Urothelium cell line (cell line): ENCODE measurements at regions not wholly inside any gene's neighbourhood (a gene's known extent, or its start where the extent isn't known, plus 50 kb on each side); places are given as distances from the start of the nearest gene placed in this dataset.
"Not testable (repeated sequence)": the region's sequence is repeated elsewhere in the genome, so short reads cannot be mapped to it uniquely, and the experiment has no call there.

Experiments
- DNase-seq: peaks from one replicate; pipeline ENCODE4 v3.0.0; 2011; ENCODE audit warnings: low spot score, mixed read lengths
- FAIRE-seq: peaks from 2 replicates; lab custom pipeline; 2011; peaks lifted over from hg19 to GRCh38; lab: Jason Lieb, UNC

DNA sequence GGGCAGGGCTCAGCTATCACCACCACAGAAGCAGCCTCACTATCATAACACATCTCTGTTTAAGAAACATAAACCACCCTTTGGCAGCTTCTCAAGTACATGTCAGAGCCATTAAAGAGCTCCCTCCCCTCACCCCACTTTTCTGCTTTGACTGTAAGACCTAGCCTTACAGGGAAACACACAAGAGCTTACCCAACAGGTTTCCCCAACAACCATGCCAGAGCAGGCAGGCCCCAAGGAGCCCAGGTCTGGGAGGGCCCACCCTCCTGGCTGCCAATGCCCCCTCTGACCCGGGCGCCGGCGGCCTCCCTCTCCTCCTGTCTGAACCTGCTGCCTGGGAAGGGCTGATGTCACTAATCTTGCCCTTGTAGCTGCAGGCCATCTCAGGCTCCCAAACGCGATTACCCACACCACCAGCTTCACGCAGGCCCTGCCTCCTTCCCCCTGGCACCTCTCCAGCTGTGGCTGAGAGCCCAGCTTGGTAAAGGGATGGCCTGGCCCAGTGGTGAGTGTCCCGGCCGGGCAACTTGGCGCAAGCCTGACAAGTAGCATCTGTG is 402.0 kb downstream of the MAFB start:
- DNase-seq, result no peak
- FAIRE-seq, result no peak

DNA sequence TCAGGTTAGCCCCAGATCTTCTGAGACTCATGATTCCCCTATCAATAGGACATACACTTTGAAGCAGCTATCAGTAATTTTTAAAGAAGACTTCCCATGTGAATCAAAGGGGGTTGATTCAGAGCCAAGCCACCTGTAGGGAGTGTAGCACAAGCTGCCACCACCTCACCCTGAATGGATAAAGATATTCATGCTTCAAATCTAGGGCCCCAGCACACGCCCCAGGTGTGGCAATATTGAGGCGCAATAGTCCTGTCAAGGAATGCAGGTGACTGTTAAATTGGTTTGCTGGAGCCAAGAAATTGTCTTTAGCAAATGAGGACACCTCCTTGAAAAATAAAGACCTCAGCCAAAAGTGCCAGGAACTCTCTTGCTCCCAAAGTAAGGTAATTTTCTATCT is 404.4 kb downstream of the MAFB start:
- no peak for FAIRE-seq

GRCh38 chr20:40283689-40284088 is 405.3 kb downstream of the MAFB start:
- no peak for DNase-seq
- FAIRE-seq, result no peak

More for the DNA sequence above, 404.4 kb downstream of the MAFB start:
- DNase-seq, result no peak

DNA sequence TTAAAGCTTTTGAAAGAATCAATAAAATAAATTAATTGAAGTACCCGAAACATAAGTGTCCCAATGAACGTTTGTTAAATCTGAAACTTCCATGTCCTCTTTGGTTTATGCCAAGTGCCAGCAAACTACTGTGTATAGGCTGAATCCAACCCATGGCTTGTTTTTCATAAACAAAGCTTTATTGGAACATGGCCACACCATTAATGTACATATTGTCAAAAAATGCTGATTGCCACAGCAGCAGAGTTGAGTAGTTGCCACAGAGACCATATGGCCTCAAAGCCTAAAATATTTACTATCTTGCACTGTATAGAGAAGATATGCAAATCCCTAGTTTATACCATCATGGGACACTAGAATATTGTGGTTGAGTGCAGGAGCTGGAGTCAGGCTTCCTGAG is 406.1 kb downstream of the MAFB start:
- FAIRE-seq, result no peak
- no peak for DNase-seq

DNA sequence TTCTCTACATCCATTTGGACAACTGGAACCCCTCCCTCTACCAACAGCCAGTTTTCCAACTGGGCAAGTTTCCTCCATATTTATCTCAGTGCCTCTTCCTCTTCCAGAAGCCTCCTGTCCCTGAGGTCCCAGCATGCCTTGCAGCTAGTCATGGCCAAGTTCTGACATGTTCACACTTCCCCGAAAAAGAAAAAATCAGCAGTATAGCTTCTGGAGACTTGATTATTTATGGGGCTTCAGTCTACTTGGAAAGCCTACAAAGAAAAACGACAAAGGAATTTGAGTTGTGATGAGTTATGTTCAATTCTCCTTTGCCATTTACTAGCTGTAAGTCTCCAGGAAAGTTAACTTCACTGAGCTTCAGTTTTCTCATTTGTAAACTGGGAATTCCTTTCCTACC is 406.5 kb downstream of the MAFB start:
- DNase-seq, result no peak
- FAIRE-seq, result no peak

GRCh38 chr20:40280616-40281015 is 408.4 kb downstream of the MAFB start:
- FAIRE-seq (no peak), DNase-seq (no peak)

DNA sequence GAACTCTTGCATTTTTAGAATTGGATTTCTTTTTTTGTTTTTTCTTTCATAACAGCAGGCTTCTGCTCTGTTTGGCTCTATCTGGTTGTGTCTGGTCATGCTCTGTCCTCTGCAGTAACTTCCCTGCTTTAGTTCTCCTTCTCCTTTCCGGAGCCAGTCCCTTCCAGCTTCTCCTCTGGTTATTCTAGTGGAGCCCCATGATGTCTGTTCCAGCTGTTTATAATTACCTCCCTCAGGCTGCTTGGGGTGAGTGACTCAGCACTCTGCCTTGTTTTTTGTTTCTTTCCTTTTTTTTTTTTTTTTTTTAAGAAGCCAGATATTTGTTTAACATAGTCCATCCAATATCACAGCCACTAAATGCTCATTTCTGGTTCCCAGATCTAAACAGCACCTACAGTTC is 409.6 kb downstream of the MAFB start:
- DNase-seq (peak; percentile 41), FAIRE-seq (no peak)

DNA sequence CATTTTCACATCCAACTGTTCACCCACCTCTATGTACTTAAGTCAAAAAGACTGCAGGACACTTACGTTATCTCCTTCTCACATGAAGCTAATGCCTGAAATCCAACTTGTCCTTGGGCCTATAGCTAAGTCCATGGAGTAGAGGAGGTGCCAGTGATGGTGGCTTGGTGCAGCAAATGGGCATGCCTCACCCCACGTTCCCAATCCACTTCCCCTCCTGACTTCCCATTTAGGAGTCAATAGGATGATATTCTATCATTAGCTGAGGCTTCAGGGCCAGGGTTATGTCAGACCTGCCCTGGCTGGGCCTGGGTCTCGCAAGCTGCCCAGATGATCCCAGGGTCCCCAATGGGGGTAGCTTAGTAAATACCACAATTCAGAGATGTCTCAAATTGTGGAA is 410.4 kb downstream of the MAFB start:
- DNase-seq (no peak), FAIRE-seq (no peak)

GRCh38 chr20:40276301-40276700 is 412.7 kb downstream of the MAFB start:
- FAIRE-seq (no peak), DNase-seq (no peak)

DNA sequence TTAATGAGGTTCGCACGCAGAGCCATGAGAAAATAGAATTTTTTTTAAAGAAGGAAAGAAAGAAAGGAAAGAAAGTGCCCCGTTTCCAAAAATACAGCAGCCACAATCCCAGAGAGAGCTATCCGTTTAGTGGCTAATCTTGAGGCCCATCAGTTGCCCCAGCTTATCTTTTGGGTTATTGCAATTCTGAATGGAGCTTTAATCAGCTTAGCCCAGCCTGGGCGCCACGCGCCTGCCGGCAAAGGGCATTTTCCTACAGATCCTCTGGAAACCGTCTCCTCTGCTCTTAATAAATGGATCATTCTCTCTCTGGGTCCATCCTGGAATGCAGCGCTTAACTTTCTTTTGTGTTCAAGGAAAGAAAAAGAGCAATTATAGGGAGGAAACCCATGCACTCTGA is 413.3 kb downstream of the MAFB start:
- DNase-seq (no peak), FAIRE-seq (no peak)

DNA sequence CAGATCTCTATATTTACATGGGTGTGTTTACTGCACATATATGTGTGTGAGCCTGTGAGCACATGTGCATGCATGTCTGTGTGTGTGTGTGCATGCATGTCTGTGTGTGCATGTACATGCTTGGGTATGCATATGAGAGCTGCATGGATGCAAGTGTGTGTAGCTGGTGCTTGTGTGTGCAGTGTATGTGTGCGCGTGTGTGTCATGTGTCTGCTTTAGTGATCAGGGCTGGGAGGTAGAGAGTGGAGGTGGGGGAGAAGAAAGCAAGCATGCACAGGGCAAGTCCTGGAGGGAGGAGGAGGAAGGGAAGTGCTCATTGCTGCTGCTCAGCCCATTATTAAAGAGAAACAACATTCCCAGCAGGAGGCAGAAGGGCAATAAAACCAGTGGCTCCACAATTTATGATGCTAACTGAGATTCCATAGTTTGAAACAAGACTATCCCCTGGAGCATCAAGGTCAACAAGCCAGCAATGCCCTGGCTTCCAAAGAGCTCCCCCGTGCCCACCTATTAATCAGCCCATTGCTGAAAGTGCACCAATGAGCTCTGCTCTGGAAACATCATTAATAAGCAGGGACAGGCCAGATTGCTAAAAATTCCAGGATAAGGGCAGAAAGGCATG is 414.0 kb downstream of the MAFB start:
- FAIRE-seq (peak; percentile 48), DNase-seq (no peak)

DNA sequence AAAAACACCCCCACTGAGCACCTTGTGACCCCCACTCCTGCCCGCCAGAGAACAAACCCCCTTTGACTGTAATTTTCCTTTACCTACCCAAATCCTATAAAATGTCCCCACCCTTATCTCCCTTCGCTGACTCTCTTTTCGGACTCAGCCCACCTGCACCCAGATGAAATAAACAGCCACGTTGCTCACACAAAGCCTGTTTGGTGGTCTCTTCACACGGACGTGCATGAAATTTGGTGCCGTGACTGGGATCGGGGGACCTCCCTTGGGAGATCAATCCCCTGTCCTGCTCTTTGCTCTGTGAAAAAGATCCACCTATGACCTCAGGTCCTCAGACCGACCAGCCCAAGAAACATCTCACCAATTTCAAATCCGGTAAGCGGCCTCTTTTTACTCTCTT is 419.8 kb downstream of the MAFB start:
- DNase-seq, FAIRE-seq: not testable (repeated sequence)

DNA sequence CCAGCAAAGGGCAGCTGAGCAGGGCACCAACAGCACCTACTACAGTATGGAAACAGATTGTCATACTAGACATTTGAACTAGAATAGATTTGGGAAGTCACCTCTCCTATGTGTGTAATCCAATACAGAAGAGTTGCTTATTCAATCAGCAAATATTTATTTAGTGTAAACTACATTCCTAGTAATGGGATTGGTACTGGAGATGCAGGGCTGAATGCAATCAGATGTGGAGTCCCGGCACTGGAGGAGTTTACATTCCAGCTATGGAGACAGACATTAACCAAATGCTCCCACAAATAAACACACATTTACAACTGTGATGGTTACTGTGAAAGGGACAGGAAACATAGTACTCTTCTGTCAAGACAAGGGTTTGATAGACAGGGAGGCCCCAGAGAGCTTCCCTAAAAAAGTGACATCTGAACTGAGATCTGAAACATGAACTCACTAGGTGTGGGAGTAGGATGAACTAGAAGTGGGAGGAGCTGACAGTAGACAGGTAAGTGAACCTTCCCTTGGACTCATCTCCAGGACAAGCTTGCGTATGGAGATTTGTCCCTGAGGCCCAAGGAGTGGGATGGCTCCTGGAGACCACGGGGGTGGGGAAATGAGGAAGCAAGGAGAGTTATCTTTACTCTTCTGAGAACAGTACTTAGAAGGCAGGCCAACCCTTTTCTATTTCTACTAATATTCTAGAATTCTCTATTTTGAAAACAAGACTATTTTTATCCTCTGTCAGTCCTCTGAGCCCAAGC is 420.5 kb downstream of the MAFB start:
- FAIRE-seq, result no peak
- no peak for DNase-seq

GRCh38 chr20:40265825-40266533 is 423.1 kb downstream of the MAFB start:
- no peak for FAIRE-seq
- DNase-seq, result peak; percentile 36

GRCh38 chr20:40262219-40262618 is 426.8 kb downstream of the MAFB start:
- FAIRE-seq, result no peak

DNA sequence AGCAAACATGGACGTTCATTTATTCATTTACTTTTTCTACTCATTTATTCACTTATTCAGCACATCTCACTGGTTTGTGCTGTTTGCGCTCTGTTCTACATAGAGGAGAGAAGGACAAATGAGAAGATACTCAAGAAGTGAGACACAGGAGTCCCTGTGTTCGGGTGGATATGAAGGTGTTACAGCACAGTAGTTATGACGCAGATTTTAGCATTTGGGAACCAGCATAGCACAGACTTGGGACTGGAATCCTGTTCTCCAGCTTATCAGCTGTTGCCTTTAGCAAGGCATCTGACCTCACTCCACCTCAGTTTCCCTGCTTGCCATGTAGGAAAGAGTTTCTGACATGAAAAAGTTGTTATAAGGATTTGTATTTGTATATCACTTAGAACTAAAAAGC is 430.1 kb downstream of the MAFB start:
- no peak for FAIRE-seq
- DNase-seq, result no peak

More at GRCh38 chr20:40262219-40262618, 426.8 kb downstream of the MAFB start:
- no peak for DNase-seq

DNA sequence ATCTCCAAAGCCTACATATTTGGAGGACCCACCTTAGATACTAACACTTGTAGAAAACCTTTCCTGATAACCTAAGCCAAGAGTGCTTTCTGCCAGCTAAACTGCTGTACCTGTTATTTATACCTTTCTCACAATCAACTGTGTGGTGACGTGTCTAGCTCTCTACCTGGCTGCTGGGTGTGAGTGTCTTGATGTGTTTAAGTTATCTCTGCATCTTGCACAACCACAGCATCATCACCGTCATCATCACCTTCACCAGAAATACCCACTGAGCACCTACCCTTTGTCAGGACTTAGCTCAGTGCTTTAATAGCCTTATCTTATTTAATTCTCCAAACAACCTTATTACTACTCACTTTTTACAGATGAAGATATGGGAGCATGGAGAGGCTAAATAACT is 431.3 kb downstream of the MAFB start:
- FAIRE-seq (no peak), DNase-seq (no peak)

DNA sequence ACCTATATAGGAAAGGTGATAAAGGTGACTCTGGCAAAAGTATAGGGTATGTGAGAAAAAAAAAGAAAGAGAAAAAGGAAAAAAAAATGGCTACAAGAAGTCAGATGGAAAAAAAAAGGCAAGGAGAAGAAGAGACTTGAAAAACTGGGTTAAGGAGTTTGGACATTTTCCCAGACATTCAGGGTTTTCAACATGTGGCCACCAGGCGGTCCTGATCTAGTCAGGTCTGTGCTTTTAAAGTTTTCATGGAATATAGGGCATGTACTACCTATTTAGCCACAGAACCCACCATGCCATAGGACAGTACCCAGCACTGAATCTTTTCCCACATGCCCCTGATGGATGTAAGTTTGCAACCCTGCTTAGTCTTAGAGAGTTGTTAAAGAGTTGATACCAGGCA is 433.7 kb downstream of the MAFB start:
- FAIRE-seq, result no peak
- no peak for DNase-seq

GRCh38 chr20:40254023-40254772 is 434.8 kb downstream of the MAFB start:
- DNase-seq (no peak), FAIRE-seq (no peak)

DNA sequence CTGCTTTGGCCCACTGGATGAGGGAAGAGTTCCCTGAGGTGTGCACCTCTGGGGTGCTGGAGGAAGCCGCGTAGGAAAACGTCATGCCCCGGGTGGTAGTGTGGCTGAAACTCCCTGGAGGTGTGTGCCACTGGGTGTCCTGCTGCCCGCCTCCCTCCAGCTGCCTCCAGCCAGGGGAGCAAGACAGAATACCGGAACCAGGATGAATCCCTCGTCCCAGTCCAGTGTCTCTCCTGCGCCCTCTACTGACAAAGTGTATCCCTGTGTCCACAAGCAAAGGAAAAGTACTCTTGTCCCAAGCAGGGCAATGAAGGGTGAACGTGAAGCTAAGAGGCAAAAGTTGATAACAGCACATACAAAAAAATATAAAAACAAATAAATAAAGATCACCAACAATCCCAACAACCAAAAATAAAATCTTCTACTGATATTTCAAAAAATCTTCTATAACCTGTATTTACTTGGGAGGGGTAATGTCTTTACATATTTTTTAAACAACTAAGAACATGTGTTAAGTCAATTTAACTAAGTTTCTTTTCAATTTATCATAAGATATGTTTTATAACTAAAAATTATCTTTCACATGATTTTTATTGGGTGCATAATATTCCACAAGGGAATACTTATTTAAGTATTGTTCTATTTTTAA is 437.6 kb downstream of the MAFB start:
- DNase-seq (peak; percentile 51), FAIRE-seq (peak; percentile 5)
